ENCODE measurements at regions not wholly inside any gene's neighbourhood (a gene's known extent, or its start where the extent isn't known, plus 50 kb on each side); places are given as distances from the start of the nearest gene placed in this dataset.
"Not testable (repeated sequence)": the region's sequence is repeated elsewhere in the genome, so short reads cannot be mapped to it uniquely, and the experiment has no call there.

DNA sequence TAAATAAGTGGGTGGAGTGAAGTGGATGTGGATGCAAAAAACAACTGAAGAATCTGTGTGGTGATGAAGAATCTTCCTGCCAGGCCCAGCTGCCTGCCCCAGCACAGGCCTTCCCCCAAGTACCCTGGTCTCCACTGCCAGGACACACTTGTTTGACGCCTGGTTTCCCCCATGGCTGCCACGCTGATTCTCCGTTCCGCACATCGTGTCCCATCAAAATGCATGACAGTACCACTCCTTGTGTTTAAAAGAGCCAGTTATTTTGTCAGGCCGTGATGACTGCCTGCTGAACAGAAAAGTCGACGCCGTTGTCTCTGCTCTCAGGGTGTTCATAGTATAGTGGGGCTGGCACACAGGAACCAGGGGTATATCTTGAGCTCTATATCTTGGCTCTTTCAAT, 50.3 kb upstream of the KYNU start:
- no peaks in the 10 kb centered on the region for H3K36me3 Mint-ChIP-seq (ENCODE audit: low read depth)
- H3K4me1 Mint-ChIP-seq: no peaks in the 10 kb centered on the region
- H3K9me3 Mint-ChIP-seq: no peaks in the 10 kb centered on the region
- no peak overlapping the region for H3K27ac Mint-ChIP-seq
- ATAC-seq (replicated peaks): no peak
- H3K27me3 Mint-ChIP-seq: no peaks in the 10 kb centered on the region
- H3K4me3 Mint-ChIP-seq: no peak overlapping the region

GRCh38 chr2:142825861-142826260, 51.6 kb upstream of the KYNU start:
- no peaks in the 10 kb centered on the region for H3K27me3 Mint-ChIP-seq
- no peak overlapping the region for H3K4me3 Mint-ChIP-seq

GRCh38 chr2:142824756-142825155, 52.7 kb upstream of the KYNU start:
- Mint-ChIP-seq H3K27ac (no peak overlapping the region), H3K9me3 (no peaks in the 10 kb centered on the region), H3K27me3 (no peaks in the 10 kb centered on the region), H3K36me3 (ENCODE audit: low read depth) (no peaks in the 10 kb centered on the region), H3K4me1 (no peaks in the 10 kb centered on the region), H3K4me3 (no peak overlapping the region)
- no peak for ATAC-seq (replicated peaks)

More at GRCh38 chr2:142825861-142826260, 51.6 kb upstream of the KYNU start:
- ATAC-seq (replicated peaks): no peak
- no peaks in the 10 kb centered on the region for H3K9me3 Mint-ChIP-seq
- no peaks in the 10 kb centered on the region for H3K4me1 Mint-ChIP-seq
- H3K27ac Mint-ChIP-seq: no peak overlapping the region
- H3K36me3 Mint-ChIP-seq (ENCODE audit: low read depth): no peaks in the 10 kb centered on the region

DNA sequence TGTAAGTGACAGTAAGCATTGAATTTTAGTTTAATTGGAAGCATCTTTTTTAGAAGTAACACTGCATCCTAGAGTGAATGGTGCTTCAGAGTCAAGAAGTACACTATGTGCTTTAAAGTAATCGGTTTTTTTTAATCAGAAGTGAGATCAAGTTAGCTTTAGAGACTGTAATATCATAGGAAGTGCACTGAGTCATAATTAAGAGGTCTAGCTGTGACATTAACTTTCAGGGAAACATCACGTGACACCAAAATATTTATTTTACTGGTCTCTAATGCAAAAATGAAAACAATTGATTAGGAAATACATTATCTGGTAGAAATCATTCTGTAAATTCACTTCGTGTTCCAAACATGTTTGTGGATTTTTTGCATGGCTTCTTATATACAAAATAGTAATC, 55.3 kb upstream of the KYNU start:
- H3K27ac Mint-ChIP-seq: no peak overlapping the region
- no peak for ATAC-seq (replicated peaks)
- no peaks in the 10 kb centered on the region for H3K9me3 Mint-ChIP-seq
- no peaks in the 10 kb centered on the region for H3K36me3 Mint-ChIP-seq (ENCODE audit: low read depth)
- H3K4me1 Mint-ChIP-seq: no peaks in the 10 kb centered on the region
- peaks cover 2% of the 10 kb centered on the region for H3K27me3 Mint-ChIP-seq
- no peak overlapping the region for H3K4me3 Mint-ChIP-seq

- peaks cover 3% of the 10 kb centered on the region for H3K27me3 Mint-ChIP-seq
- H3K4me3 Mint-ChIP-seq: no peak overlapping the region
- ATAC-seq (replicated peaks): no peak
- no peak overlapping the region for H3K27ac Mint-ChIP-seq
- no peaks in the 10 kb centered on the region for H3K9me3 Mint-ChIP-seq
- H3K36me3 Mint-ChIP-seq (ENCODE audit: low read depth): no peaks in the 10 kb centered on the region
- H3K4me1 Mint-ChIP-seq: no peaks in the 10 kb centered on the region
Measured at GRCh38 chr2:142819411-142819810, 58.1 kb upstream of the KYNU start.

DNA sequence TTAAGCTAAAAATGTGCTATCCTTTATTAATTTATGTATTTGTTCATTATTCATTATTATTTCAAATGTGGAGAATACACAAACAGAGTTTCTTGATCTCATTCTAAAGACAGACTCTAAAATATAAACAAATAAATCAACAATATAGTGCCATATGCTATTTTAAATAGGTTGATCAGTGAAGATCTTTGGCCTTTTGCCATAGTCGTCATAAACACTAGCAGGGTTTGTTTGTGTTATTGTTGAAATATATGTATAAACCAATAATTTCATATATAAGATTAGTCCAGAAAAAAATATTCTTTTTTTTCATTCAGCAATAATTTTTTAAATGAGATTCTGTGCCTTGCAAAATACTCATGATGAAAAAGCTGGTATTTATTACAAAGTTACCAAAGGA, 62.1 kb upstream of the KYNU start:
- no peaks in the 10 kb centered on the region for H3K4me1 Mint-ChIP-seq
- no peak for ATAC-seq (replicated peaks)
- H3K36me3 Mint-ChIP-seq (ENCODE audit: low read depth): no peaks in the 10 kb centered on the region
- H3K4me3 Mint-ChIP-seq: no peak overlapping the region
- H3K27me3 Mint-ChIP-seq: peaks cover 3% of the 10 kb centered on the region
- H3K9me3 Mint-ChIP-seq: no peaks in the 10 kb centered on the region
- H3K27ac Mint-ChIP-seq: no peak overlapping the region

DNA sequence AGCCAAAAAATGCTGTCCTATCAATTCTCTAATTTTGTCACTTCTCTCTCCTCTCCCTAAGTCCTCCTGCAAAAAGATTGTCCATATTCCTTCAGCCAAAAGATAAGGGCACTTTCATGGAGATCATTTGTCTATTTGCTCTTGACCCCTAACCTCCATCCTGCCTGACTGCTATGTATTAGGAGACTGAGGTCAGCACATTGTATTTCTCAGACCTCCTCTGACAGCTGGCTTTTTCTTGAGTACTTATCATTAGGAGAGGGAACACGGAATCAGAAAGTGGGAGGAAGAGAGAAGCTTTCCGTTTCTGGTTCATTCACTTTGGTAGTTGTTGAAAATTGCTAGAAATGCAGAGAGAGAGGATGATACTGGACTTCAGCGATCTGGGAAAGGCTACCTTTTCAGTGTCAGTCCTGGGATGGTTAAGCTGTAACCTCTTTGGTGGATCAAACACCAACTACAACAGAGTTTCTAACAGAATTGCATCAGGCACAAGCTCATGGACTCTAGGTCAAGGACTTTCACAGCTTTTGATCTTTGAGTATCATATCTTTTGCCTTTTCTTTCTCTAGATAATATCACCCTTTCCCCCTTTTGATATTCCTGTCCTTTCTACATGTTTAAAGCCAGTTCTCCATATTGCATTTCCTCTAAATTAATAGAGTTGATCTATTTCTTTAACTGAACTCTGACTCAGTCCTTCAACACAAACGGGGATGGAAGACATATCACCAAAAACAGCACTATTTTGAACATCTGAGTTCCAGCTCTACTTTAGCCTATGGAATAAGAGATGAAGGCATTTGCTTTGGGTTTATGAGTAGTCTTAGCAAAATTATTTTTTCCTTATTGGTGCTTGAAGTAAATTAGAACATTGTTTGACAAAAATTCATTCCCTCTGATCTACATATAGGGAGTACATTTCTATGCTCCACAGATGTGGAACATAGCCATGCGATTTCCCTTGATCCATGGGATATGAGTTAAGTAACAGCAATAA, 63.3 kb upstream of the KYNU start:
- Mint-ChIP-seq H3K9me3 (no peaks in the 10 kb centered on the region), H3K4me3 (no peak overlapping the region), H3K4me1 (no peaks in the 10 kb centered on the region), H3K27ac (no peak overlapping the region), H3K36me3 (ENCODE audit: low read depth) (no peaks in the 10 kb centered on the region), H3K27me3 (peaks cover 3% of the 10 kb centered on the region)
- ATAC-seq (replicated peaks): no peak

GRCh38 chr2:142811644-142812043, 65.8 kb upstream of the KYNU start:
- not testable (repeated sequence) for H3K4me1 Mint-ChIP-seq

DNA sequence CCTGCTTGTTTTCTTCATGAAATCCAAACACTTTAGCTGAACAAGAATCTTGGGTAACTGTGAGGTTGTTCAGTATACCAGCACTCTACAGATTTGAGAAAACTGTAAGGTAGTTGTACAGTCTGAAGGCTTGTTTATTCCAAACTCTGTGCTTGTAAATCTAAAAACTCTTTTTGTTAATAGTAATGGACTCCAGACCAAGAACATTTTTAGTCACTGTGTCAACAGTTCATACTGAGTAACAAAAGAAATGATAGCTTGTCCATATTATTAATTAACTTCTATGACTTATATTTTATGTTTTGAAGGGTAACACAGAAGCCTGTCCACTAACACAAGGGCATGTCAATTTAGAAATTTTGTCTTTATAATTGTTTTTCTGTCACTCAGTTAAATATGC, 72.2 kb upstream of the KYNU start:
- H3K27ac Mint-ChIP-seq: no peak overlapping the region
- ATAC-seq (replicated peaks): no peak
- H3K4me1 Mint-ChIP-seq: no peaks in the 10 kb centered on the region
- no peaks in the 10 kb centered on the region for H3K9me3 Mint-ChIP-seq
- no peak overlapping the region for H3K4me3 Mint-ChIP-seq
- no peaks in the 10 kb centered on the region for H3K36me3 Mint-ChIP-seq (ENCODE audit: low read depth)
- no peaks in the 10 kb centered on the region for H3K27me3 Mint-ChIP-seq

More at GRCh38 chr2:142811644-142812043, 65.8 kb upstream of the KYNU start:
- not testable (repeated sequence) for H3K9me3 Mint-ChIP-seq; H3K36me3 Mint-ChIP-seq (ENCODE audit: low read depth); ATAC-seq (replicated peaks); H3K27me3 Mint-ChIP-seq; H3K4me3 Mint-ChIP-seq; H3K27ac Mint-ChIP-seq

DNA sequence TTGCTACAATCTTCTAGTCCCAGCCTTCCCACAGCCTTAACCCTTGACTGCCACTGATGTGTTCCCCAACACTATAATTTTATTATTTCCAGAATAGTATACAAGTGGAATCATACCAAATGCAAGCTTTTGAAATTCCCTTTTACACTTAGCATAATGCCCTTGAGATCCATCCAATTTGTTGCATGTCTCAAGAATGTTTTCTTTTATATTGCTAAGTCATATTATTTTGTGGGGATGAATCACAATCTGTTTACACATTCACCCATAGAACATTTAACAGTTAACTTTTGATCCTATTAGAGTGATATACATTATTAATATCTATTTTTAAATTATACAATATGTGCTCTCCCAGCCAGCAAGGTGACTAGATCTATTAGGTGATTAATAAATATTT, 74.3 kb upstream of the KYNU start:
- no peaks in the 10 kb centered on the region for H3K27me3 Mint-ChIP-seq
- H3K36me3 Mint-ChIP-seq (ENCODE audit: low read depth): no peaks in the 10 kb centered on the region
- H3K9me3 Mint-ChIP-seq: no peaks in the 10 kb centered on the region
- ATAC-seq (replicated peaks): no peak
- H3K4me1 Mint-ChIP-seq: no peaks in the 10 kb centered on the region
- H3K4me3 Mint-ChIP-seq: no peak overlapping the region
- no peak overlapping the region for H3K27ac Mint-ChIP-seq

GRCh38 chr2:142796588-142796987, 80.9 kb upstream of the KYNU start:
- ATAC-seq (replicated peaks): no peak
- Mint-ChIP-seq H3K36me3 (ENCODE audit: low read depth) (no peaks in the 10 kb centered on the region), H3K4me3 (no peak overlapping the region), H3K9me3 (peaks cover 3% of the 10 kb centered on the region), H3K27me3 (no peaks in the 10 kb centered on the region), H3K4me1 (no peaks in the 10 kb centered on the region), H3K27ac (no peak overlapping the region)

DNA sequence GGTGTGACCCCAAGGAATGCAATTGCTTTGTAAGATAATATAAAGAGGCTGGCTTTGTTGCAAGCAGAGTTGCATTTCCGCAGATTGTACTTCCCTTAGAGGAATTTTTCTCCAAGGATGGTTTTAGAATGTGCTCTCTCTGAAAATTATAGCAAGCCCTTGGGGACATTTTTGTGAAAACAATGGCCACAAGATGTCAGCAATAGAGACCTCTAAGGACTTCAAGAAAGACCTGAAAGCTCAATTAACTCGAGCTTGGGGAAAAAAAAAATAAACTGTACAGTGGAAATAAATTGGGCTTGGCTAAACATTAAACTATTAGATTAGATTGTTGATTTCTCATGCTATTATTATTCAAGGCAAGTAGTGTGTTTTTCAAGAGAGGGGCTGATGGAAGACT, 81.3 kb upstream of the KYNU start:
- H3K4me1 Mint-ChIP-seq: no peaks in the 10 kb centered on the region
- H3K4me3 Mint-ChIP-seq: no peak overlapping the region
- no peak overlapping the region for H3K27ac Mint-ChIP-seq
- H3K9me3 Mint-ChIP-seq: peaks cover 3% of the 10 kb centered on the region
- ATAC-seq (replicated peaks): no peak
- H3K36me3 Mint-ChIP-seq (ENCODE audit: low read depth): no peaks in the 10 kb centered on the region
- H3K27me3 Mint-ChIP-seq: no peaks in the 10 kb centered on the region

- H3K36me3 Mint-ChIP-seq (ENCODE audit: low read depth): no peaks in the 10 kb centered on the region
- ATAC-seq (replicated peaks): no peak
- no peaks in the 10 kb centered on the region for H3K27me3 Mint-ChIP-seq
- peaks cover 10% of the 10 kb centered on the region for H3K9me3 Mint-ChIP-seq
- H3K4me3 Mint-ChIP-seq: no peak overlapping the region
- no peaks in the 10 kb centered on the region for H3K4me1 Mint-ChIP-seq
- no peak overlapping the region for H3K27ac Mint-ChIP-seq
Measured at GRCh38 chr2:142794850-142795249, 82.6 kb upstream of the KYNU start.

- ATAC-seq (replicated peaks); H3K27me3 Mint-ChIP-seq: not testable (repeated sequence)
Measured at GRCh38 chr2:142792328-142792727, 85.1 kb upstream of the KYNU start.

GRCh38 chr2:142791335-142791734, 86.1 kb upstream of the KYNU start:
- Mint-ChIP-seq H3K4me1 (no peaks in the 10 kb centered on the region), H3K27ac (no peak overlapping the region), H3K36me3 (ENCODE audit: low read depth) (no peaks in the 10 kb centered on the region), H3K9me3 (peaks cover 7% of the 10 kb centered on the region), H3K4me3 (no peak overlapping the region), H3K27me3 (no peaks in the 10 kb centered on the region)
- no peak for ATAC-seq (replicated peaks)

More at GRCh38 chr2:142792328-142792727, 85.1 kb upstream of the KYNU start:
- not testable (repeated sequence) for H3K36me3 Mint-ChIP-seq (ENCODE audit: low read depth); H3K9me3 Mint-ChIP-seq; H3K4me1 Mint-ChIP-seq; H3K4me3 Mint-ChIP-seq; H3K27ac Mint-ChIP-seq
